GM23338 (cell line): ENCODE measurements at regions not wholly inside any gene's neighbourhood (a gene's known extent, or its start where the extent isn't known, plus 50 kb on each side); places are given as distances from the start of the nearest gene placed in this dataset.
"Not testable (repeated sequence)": the region's sequence is repeated elsewhere in the genome, so short reads cannot be mapped to it uniquely, and the experiment has no call there.

Experiments
- ATAC-seq: fragments of 200-7000 bp; cut with Tn5 transposase; 3 replicates; pipeline ENCODE4 v1.9.1; 2020
- DNase-seq: peaks from one replicate; pipeline ENCODE4 v3.0.0-alpha.2; 2015; ENCODE audit warnings: low spot score
- H2AFZ ChIP-seq: fragments of 200-600 bp; sonication (generic); 2 replicates; pipeline ENCODE4 v1.8.0; 2016; ENCODE audit warnings: antibody characterized with exemption, mild to moderate bottlenecking, moderate library complexity
- H3F3A ChIP-seq: fragments of 200-600 bp; sonication (generic); replicated peaks from 2 replicates; pipeline ENCODE4 v1.8.0; 2017; ENCODE audit warnings: antibody characterized with exemption, mixed run types, low read depth
- H3K27ac ChIP-seq: fragments of 200-600 bp; sonication (generic); 2 replicates; pipeline ENCODE4 v1.6.1; 2016; ENCODE audit warnings: low read depth
- H3K27me3 ChIP-seq: fragments of 200-600 bp; sonication (generic); 2 replicates; pipeline ENCODE4 v1.8.0; 2016; ENCODE audit warnings: mild to moderate bottlenecking, mixed run types, moderate library complexity; ENCODE audit not compliant: insufficient read depth
- H3K36me3 ChIP-seq: fragments of 200-600 bp; sonication (generic); 2 replicates; pipeline ENCODE4 v1.8.0; 2016; ENCODE audit warnings: mild to moderate bottlenecking; ENCODE audit not compliant: insufficient read depth
- H3K4me1 ChIP-seq: fragments of 200-600 bp; sonication (generic); 2 replicates; pipeline ENCODE4 v1.8.0; 2016; ENCODE audit warnings: mild to moderate bottlenecking, moderate library complexity; ENCODE audit not compliant: insufficient read depth
- H3K4me2 ChIP-seq: fragments of 200-600 bp; sonication (generic); 2 replicates; pipeline ENCODE4 v1.7.1; 2017; ENCODE audit warnings: mixed run types
- H3K4me3 ChIP-seq: fragments of 200-600 bp; sonication (generic); 2 replicates; pipeline ENCODE4 v1.6.1; 2016; ENCODE audit warnings: mixed run types
- H3K79me2 ChIP-seq: fragments of 200-600 bp; sonication (generic); replicated peaks from 2 replicates; pipeline ENCODE4 v1.8.0; 2017; ENCODE audit warnings: mild to moderate bottlenecking; ENCODE audit not compliant: insufficient read depth
- H3K9me2 ChIP-seq: fragments of 200-600 bp; sonication (generic); 2 replicates; pipeline ENCODE4 v1.8.0; 2017; ENCODE audit not compliant: insufficient read depth
- H4K20me1 ChIP-seq: fragments of 200-600 bp; sonication (generic); replicated peaks from 2 replicates; pipeline ENCODE4 v1.8.0; 2017; ENCODE audit warnings: mild to moderate bottlenecking; ENCODE audit not compliant: insufficient read depth
- H3K27ac Mint-ChIP-seq: 2 replicates; pipeline ENCODE4 v1.8.0; 2020; ENCODE audit warnings: inconsistent platforms, mild to moderate bottlenecking, moderate library complexity, mixed read lengths
- H3K27me3 Mint-ChIP-seq: 3 replicates; pipeline ENCODE4 v1.8.0; 2022; ENCODE audit warnings: low read depth, mild to moderate bottlenecking, moderate library complexity, mixed read lengths, inconsistent platforms; ENCODE audit not compliant: insufficient read depth, poor library complexity
- H3K36me3 Mint-ChIP-seq: 3 replicates; pipeline ENCODE4 v1.8.0; 2021; ENCODE audit warnings: low read depth, mild to moderate bottlenecking, inconsistent platforms, moderate library complexity, mixed read lengths
- H3K4me1 Mint-ChIP-seq: 3 replicates; pipeline ENCODE4 v1.8.0; 2020; ENCODE audit warnings: mild to moderate bottlenecking, inconsistent platforms, mixed read lengths
- H3K4me3 Mint-ChIP-seq: 3 replicates; pipeline ENCODE4 v1.8.0; 2021; ENCODE audit warnings: moderate library complexity, mild to moderate bottlenecking, inconsistent platforms, mixed read lengths
- H3K9me3 Mint-ChIP-seq: 3 replicates; pipeline ENCODE4 v1.8.0; 2020; ENCODE audit warnings: moderate library complexity, mild to moderate bottlenecking, inconsistent platforms, mixed read lengths
- JUNB ChIP-seq: IDR thresholded peaks from one replicate; pipeline ENCODE4 v1.6.1; 2016; ENCODE audit warnings: antibody characterized with exemption; ENCODE audit not compliant: unreplicated experiment
- NANOG ChIP-seq: IDR thresholded peaks from 2 replicates; pipeline ENCODE4 v1.6.1; 2016; ENCODE audit warnings: antibody characterized with exemption, borderline replicate concordance

- Histone ChIP-seq H3K27ac (peak overlapping the region; percentile 86), H3F3A (no peaks in the 10 kb centered on the region; the same call in 1 of the 2 replicates), H2AFZ (no peak overlapping the region), H3K27me3 (no peaks in the 10 kb centered on the region), H3K4me1 (peaks cover 45% of the 10 kb centered on the region), H3K9me2 (peaks cover 17% of the 10 kb centered on the region), H3K4me2 (peak overlapping the region; percentile 42), H3K4me3 (no peak overlapping the region), H3K79me2 (no peaks in the 10 kb centered on the region), H4K20me1 (no peaks in the 10 kb centered on the region), H3K36me3 (peaks cover 17% of the 10 kb centered on the region; the same call in 1 of the 2 replicates)
- Mint-ChIP-seq H3K27me3 (peaks cover 12% of the 10 kb centered on the region), H3K36me3 (peaks cover 30% of the 10 kb centered on the region), H3K4me3 (peak overlapping the region; percentile 3; the same call in 1 of the 3 replicates), H3K9me3 (peaks cover 31% of the 10 kb centered on the region), H3K27ac (peak overlapping the region; percentile 75), H3K4me1 (peaks cover 36% of the 10 kb centered on the region)
- peak; percentile 28; the same call in 1 of the 3 replicates for ATAC-seq
- TF ChIP-seq NANOG (peak; percentile 20; the same call in 1 of the 2 replicates), JUNB (no peak)
- peak; percentile 25 for DNase-seq
These were observed 50.9 kb upstream of the PAPSS2 start for GRCh38 chr10:87608756-87609155.

GRCh38 chr10:87609563-87609962 is 50.1 kb upstream of the PAPSS2 start:
- DNase-seq, H3K27ac ChIP-seq, H3K27me3 ChIP-seq, H3K27ac Mint-ChIP-seq, H3K4me3 ChIP-seq, H3K4me3 Mint-ChIP-seq, ATAC-seq, H3K79me2 ChIP-seq, H4K20me1 ChIP-seq, H3K4me2 ChIP-seq, H3F3A ChIP-seq, H2AFZ ChIP-seq: not testable (repeated sequence)
- peaks cover 17% of the 10 kb centered on the region for H3K9me2 ChIP-seq
- peaks cover 31% of the 10 kb centered on the region for H3K9me3 Mint-ChIP-seq
- peaks cover 17% of the 10 kb centered on the region; the same call in 1 of the 2 replicates for H3K36me3 ChIP-seq
- H3K4me1 Mint-ChIP-seq, result peaks cover 31% of the 10 kb centered on the region
- peaks cover 12% of the 10 kb centered on the region for H3K27me3 Mint-ChIP-seq
- peaks cover 30% of the 10 kb centered on the region for H3K36me3 Mint-ChIP-seq
- H3K4me1 ChIP-seq, result peaks cover 40% of the 10 kb centered on the region
